Astrocyte of the cerebellum (primary cell): ENCODE measurements at regions not wholly inside any gene's neighbourhood (a gene's known extent, or its start where the extent isn't known, plus 50 kb on each side); places are given as distances from the start of the nearest gene placed in this dataset.

Experiments
- DNase-seq: peaks from one replicate; pipeline ENCODE4 v3.0.0-alpha.2; 2011; ENCODE audit warnings: low read depth
- H3K4me3 ChIP-seq: 2 replicates; pipeline ENCODE4 v1.5.1; 2011; ENCODE audit warnings: mild to moderate bottlenecking, low read depth, low read length, moderate library complexity
- CTCF ChIP-seq: IDR thresholded peaks from 2 replicates; pipeline ENCODE4 v1.5.1; 2012; ENCODE audit warnings: low read length, low read depth, moderate library complexity, mild to moderate bottlenecking; ENCODE audit errors: missing control alignments
- in situ Hi-C: cut with HindIII; loops from 2 replicates; pipeline ENCODE4 v1.10.0; 2017; ENCODE audit warnings: low sequenced_read_pairs

DNA sequence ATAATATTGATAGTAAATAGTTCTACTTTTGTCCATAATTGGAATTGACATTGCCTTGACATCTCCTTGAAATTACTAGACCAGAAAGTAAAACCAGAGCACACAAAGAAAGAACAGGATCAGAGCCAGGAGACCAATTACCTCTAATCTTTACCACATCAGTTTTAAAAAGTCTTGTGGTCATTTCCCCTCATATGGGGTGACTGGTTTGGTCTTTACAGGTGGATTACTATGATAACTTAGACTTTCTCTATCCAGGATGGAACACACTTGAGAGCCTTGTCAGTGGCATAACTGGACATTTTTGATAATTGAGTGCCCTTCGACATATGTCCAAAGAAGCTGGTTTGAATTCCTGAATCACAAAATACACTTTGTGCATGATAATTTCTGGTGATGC is 1148.1 kb upstream of the NCAM2 start:
- no peak for DNase-seq
- in situ Hi-C loops, result no loop called here

DNA sequence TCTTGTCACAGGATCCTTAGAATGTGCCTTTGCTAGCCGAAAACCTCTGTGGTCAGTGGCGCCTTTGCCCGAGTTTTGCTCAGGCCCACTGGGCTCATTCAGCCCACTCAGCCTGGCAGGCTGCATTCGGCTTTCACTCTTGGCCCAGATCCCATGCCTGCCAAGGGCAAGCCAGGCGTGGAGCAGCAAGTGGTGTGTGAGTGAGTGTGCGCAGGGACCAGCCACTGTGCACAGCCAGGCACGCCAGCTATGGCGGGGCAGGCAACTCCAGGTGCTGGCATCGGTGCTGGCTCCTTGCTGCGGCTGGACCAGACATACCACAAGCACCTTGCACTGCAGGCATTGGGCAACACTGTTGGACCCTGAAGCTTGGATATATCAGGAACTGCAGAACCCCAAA is 1145.1 kb upstream of the NCAM2 start:
- no peak overlapping the region for H3K4me3 ChIP-seq
- TF ChIP-seq CTCF, result no peak
- DNase-seq, result no peak
- in situ Hi-C loops, result no loop called here

More for the DNA sequence above, 1148.1 kb upstream of the NCAM2 start:
- H3K4me3 ChIP-seq, result no peak overlapping the region
- no peak for TF ChIP-seq CTCF

DNA sequence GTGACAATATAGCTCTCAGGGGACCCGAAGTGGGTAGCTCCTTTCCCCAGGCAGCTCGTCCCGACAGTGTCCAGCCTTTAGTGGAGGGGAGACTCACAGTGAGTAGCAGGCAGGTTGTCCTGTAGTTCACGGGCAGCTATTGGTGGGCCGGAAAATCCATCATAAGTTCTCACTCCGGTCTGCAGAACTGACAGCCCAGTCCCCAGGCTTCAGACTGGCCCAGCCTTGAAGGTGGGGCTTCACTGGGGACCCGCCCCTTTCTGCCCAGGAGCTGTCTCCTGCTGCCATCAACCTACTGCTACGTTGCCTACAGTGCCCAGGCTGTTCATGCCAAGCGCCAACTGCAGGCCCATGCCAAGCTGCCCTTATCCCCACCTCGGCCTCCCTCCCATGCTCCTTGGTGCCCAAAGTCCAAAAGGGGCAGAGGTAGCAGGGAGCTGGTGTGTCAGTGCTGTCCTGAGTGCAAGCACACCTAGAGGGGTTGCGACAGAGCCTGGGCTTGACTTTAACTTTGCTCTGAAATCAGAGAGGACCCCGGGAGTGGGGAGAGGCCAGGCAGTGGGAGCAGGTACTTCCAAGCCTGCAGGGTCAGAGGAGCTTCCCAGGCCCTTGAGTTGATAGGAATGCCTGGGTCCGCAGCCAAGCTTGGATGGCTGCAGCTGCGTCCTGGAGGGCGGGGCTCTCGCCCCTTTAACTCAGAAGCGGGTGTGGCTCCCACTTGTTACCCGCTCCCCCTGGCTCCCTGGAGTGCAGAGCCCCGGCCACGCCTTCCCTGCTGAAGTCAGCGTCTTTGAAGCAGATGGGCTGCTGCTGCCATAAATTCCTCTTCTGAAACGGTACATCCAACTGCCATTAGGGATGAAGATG is 1144.3 kb upstream of the NCAM2 start:
- no peak for DNase-seq
- in situ Hi-C loops, result no loop called here
- no peak for TF ChIP-seq CTCF
- no peak overlapping the region for H3K4me3 ChIP-seq

- no peak overlapping the region for H3K4me3 ChIP-seq
- in situ Hi-C loops, result no loop called here
- TF ChIP-seq CTCF, result no peak
- no peak for DNase-seq
These were observed 1142.7 kb upstream of the NCAM2 start for GRCh38 chr21:19855522-19855921.

DNA sequence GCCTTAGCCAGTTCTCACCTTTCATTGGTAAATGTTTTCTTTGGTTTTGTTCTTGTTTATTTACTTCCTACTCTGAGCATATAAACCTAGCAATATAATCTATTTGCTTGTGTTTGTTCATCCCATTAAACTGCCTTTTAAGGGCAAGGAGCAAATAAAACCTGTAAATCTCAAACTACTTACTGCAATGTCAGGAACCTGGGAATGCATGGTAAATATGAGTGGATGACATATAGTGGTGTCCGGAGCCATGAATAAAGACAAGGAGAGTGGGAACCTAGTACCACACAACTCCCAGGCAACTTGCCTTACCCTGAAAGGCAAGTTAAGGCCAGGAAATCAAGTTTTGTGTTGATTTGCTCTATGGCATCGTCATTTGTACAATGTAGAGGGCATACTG is 1133.7 kb upstream of the NCAM2 start:
- TF ChIP-seq CTCF, result no peak

GRCh38 chr21:19870682-19871081 is 1127.5 kb upstream of the NCAM2 start:
- TF ChIP-seq CTCF, result no peak
- DNase-seq, result no peak
- no peak overlapping the region for H3K4me3 ChIP-seq
- in situ Hi-C loops, result no loop called here

More for the DNA sequence above, 1133.7 kb upstream of the NCAM2 start:
- H3K4me3 ChIP-seq, result no peak overlapping the region
- no peak for DNase-seq
- in situ Hi-C loops, result no loop called here
